HG03103 (cell line): ENCODE measurements at regions not wholly inside any gene's neighbourhood (a gene's known extent, or its start where the extent isn't known, plus 50 kb on each side); places are given as distances from the start of the nearest gene placed in this dataset.

Experiments used
- ATAC-seq: cut with Tn5 transposase; IDR thresholded peaks from one replicate; pipeline ENCODE4 v1.9.1; 2021; ENCODE audit warnings: low read depth; ENCODE audit not compliant: unreplicated experiment

GRCh38 chr18:74023220-74023619 is 124.4 kb downstream of the FBXO15 start:
- no peak for ATAC-seq

DNA sequence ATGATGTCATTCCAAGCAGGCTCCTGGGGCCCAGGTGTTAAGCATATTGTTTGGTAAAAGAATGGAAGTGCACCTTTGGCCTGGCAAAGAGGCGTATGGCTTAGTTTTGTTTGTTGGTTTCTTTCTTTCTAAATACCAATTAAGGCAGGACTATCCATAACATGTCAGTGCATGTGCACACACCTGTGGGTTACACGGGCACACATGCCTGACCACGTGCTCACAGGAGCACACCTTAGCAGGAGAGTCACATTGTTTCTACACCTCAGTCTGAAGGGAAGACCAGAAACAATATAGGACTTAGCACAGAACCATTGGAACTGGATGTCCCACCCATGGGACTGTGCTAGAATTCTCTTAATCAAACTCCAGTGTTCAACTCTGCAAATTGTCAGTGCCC is 127.8 kb downstream of the FBXO15 start:
- no peak for ATAC-seq

- no peak for ATAC-seq
Observed at GRCh38 chr18:74013955-74014354, 133.7 kb downstream of the FBXO15 start.

- no peak for ATAC-seq
Observed at GRCh38 chr18:74012954-74013630, 134.5 kb downstream of the FBXO15 start.

DNA sequence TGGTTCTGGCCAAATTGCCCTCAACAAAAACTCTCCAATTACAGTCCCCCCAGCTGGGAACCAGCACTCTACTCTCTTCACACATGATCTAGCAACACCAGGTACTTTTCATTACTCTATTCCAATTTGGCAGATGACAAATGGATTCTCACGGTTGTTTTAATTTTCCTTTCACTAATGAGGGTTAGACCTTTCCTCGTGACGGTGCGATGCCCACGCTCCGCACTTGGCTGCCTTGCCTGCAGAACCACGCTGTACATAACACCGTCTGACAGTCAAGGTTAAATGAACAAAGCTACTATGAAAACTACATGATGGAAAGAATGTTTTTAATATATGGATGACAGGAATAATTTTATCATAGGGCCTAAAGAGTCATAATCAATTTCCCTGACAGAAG is 141.5 kb downstream of the FBXO15 start:
- no peak for ATAC-seq

- no peak for ATAC-seq
Observed at GRCh38 chr18:74005320-74006109, 142.1 kb downstream of the FBXO15 start.

GRCh38 chr18:73992242-73993022 is 155.2 kb downstream of the FBXO15 start:
- ATAC-seq, result no peak

DNA sequence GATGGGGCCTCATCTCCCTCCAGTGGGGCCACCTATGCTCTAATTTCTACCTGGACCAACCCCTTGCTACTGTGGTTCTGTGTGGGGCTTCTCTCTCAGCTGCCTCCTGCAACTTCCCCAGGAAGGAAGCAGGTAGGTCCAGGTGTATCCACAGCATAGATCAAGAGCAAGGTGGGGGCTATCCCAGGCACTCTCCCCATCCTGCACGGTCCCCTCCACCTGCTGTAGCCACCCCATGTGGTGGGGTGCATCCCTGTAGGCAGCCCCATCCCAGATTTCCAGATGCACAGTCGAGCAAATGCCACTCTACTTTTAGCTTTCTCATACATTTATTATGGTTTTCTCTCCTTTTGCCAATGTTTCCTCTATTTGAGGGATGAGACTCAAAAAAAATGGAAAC is 156.1 kb downstream of the FBXO15 start:
- ATAC-seq, result no peak

GRCh38 chr18:73990258-73990657 is 157.4 kb downstream of the FBXO15 start:
- ATAC-seq, result no peak

- no peak for ATAC-seq
Observed at GRCh38 chr18:73987247-73987980, 160.2 kb downstream of the FBXO15 start.

- no peak for ATAC-seq
Observed at GRCh38 chr18:73986711-73987110, 160.9 kb downstream of the FBXO15 start.

DNA sequence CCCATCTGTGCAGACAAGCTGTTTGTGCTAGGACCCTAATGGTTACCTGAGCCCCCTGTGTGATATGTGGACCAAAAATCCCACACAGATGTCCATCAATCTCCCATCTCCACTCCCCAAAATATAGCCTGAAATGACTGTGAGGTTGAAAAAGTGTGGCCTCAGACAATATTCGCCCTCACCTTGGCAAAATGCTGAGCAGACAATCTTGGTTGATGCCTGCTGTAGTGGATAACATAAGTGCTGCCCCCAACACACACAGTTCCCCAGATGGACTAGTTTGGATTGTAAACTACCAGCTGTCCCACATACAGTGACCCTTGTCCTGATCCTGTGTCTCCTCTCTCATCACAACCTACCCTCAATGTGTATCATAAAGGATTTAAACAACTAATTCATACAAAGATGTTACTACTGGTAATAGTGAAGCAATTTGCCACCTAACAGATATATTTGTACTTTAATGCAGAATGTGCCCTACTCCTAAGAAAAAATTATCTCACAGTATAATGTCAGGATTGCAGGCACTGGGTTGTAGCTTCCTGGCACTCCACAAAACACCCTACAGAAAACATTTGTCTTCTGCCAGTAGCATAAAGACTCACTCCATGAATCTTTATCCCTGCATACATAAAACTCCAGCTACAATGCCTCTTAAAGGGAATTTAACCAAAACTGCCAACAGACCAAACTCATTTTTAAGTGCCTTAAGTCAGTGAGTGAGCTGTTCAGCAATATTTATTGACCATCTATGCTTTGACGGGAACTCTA is 161.6 kb downstream of the FBXO15 start:
- no peak for ATAC-seq

GRCh38 chr18:73983970-73984369 is 163.7 kb downstream of the FBXO15 start:
- ATAC-seq, result no peak

DNA sequence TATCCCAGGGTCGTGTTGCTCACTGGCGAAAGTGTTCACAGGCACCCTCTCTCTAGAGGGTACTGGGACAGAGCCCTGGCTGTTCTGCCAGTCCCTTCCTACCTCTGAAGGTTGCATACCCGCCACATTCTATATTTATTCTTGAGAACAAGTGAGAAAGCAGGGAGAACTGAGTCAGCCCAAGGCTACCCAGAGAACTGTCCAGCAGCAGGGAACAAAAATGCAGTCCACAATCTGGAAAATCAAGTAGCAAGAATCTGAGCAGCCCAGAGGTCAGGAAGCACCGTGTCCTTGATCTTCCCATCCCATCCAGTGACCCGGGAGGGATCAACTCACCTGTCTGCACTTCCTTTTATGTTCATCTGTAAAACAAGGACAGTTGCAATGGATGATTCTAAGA is 164.1 kb downstream of the FBXO15 start:
- no peak for ATAC-seq

DNA sequence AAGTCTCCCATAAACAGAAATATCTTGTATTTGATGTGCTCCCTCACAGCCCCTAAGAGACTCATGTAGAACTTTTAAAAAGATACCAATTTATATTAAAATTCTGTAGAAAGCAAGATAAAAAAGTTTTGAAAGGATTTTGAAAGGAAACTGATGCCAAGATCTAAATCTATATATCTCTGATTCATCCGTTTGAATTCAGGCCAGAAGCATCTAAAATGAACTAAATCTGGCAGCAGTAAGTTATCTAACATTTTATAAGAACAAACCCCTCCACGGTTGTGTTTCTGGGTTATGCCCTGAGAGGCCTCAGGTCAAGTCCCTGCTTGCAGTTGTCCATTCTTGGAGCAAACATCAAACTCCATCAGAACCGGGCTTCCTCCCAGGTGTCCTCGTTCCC is 165.8 kb downstream of the FBXO15 start:
- ATAC-seq, result no peak

GRCh38 chr18:73980289-73980979 is 167.2 kb downstream of the FBXO15 start:
- ATAC-seq, result no peak

GRCh38 chr18:73979742-73980141 is 167.9 kb downstream of the FBXO15 start:
- ATAC-seq, result no peak

DNA sequence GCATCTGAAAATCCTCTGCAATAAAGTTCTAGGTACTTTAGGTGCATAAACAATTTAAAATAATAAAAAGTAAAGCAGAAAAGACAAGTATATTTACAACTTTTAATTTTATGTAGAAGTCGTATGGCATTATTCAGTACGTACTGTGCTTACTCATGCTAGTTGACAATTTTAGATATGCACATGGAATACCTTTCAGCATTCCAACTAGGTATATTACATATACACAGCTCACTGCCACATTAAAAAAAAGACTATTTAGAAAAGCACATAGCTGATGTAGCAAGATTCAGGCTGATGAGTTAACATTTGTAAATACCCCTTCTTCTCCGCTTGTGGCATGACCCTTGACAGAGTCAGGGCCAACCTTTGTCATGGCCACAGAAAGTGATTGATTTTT is 171.2 kb downstream of the FBXO15 start:
- ATAC-seq, result no peak

GRCh38 chr18:73975266-73975665 is 172.4 kb downstream of the FBXO15 start:
- ATAC-seq, result no peak
